Neural progenitor cell (in vitro differentiated cells): ENCODE measurements at regions not wholly inside any gene's neighbourhood (a gene's known extent, or its start where the extent isn't known, plus 50 kb on each side); places are given as distances from the start of the nearest gene placed in this dataset.

Source experiments
- DNase-seq: peaks from one replicate; pipeline ENCODE4 v3.0.0-alpha.2; 2016; ENCODE audit warnings: low spot score
- H2AFZ ChIP-seq: fragments of 200-600 bp; sonication (generic); replicated peaks from 2 replicates; pipeline ENCODE4 v1.6.1; 2016; ENCODE audit warnings: antibody characterized with exemption
- H3F3A ChIP-seq: fragments of 200-600 bp; sonication (generic); 2 replicates; pipeline ENCODE4 v1.6.1; 2016; ENCODE audit warnings: antibody characterized with exemption, low read depth
- H3K27ac ChIP-seq: fragments of 200-600 bp; sonication (generic); 2 replicates; pipeline ENCODE4 v1.5.1; 2016; ENCODE audit warnings: mild to moderate bottlenecking
- H3K27me3 ChIP-seq: fragments of 200-600 bp; sonication (generic); 2 replicates; pipeline ENCODE4 v1.6.1; 2016; ENCODE audit warnings: mild to moderate bottlenecking, moderate library complexity
- H3K36me3 ChIP-seq: fragments of 200-600 bp; sonication (generic); 2 replicates; pipeline ENCODE4 v1.5.1; 2016
- H3K4me1 ChIP-seq: fragments of 200-600 bp; sonication (generic); 2 replicates; pipeline ENCODE4 v1.6.1; 2016; ENCODE audit warnings: mixed run types
- H3K4me2 ChIP-seq: fragments of 200-600 bp; sonication (generic); 2 replicates; pipeline ENCODE4 v1.6.1; 2016
- H3K4me3 ChIP-seq: fragments of 200-600 bp; sonication (generic); 2 replicates; pipeline ENCODE4 v1.5.1; 2016
- H3K79me2 ChIP-seq: fragments of 200-600 bp; sonication (generic); 2 replicates; pipeline ENCODE4 v1.6.1; 2016; ENCODE audit warnings: low read depth
- H3K9ac ChIP-seq: fragments of 200-600 bp; sonication (generic); 2 replicates; pipeline ENCODE4 v1.6.1; 2016
- H3K9me3 ChIP-seq: fragments of 200-600 bp; sonication (generic); 2 replicates; pipeline ENCODE4 v1.5.1; 2016; ENCODE audit warnings: low read depth
- H4K20me1 ChIP-seq: fragments of 200-600 bp; sonication (generic); 2 replicates; pipeline ENCODE4 v1.6.1; 2016; ENCODE audit warnings: low read depth
- H3K27ac Mint-ChIP-seq: 3 replicates; pipeline ENCODE4 v1.8.0; 2021; ENCODE audit warnings: mixed read lengths
- H3K27me3 Mint-ChIP-seq: 2 replicates; pipeline ENCODE4 v1.8.0; 2022; ENCODE audit warnings: low read depth, mild to moderate bottlenecking, inconsistent platforms, moderate library complexity, mixed read lengths; ENCODE audit not compliant: insufficient read depth
- H3K36me3 Mint-ChIP-seq: 3 replicates; pipeline ENCODE4 v1.8.0; 2021; ENCODE audit warnings: mixed read lengths
- H3K4me1 Mint-ChIP-seq: 3 replicates; pipeline ENCODE4 v1.8.0; 2021; ENCODE audit warnings: mixed read lengths
- H3K4me3 Mint-ChIP-seq: 3 replicates; pipeline ENCODE4 v1.8.0; 2021; ENCODE audit warnings: mild to moderate bottlenecking, moderate library complexity, mixed read lengths
- H3K9me3 Mint-ChIP-seq: 3 replicates; pipeline ENCODE4 v1.8.0; 2020; ENCODE audit warnings: mixed read lengths
- EZH2 ChIP-seq: fragments of 200-600 bp; sonication (generic); IDR thresholded peaks from 2 replicates; pipeline ENCODE4 v1.6.1; 2017; ENCODE audit warnings: antibody characterized with exemption, mild to moderate bottlenecking, moderate library complexity
- EZH2phosphoT487 ChIP-seq: fragments of 200-600 bp; sonication (generic); IDR thresholded peaks from 2 replicates; pipeline ENCODE4 v1.6.1; 2017; ENCODE audit warnings: antibody characterized with exemption
- TF ChIP-seq, protein P1 (sequence below): fragments of 200-600 bp; sonication (generic); IDR thresholded peaks from 2 replicates; pipeline ENCODE4 v1.5.1; 2017; ENCODE audit warnings: antibody characterized with exemption, mild to moderate bottlenecking

GRCh38 chr9:4397917-4398316 lies 92.4 kb upstream of the SLC1A1 start:
- no peak for DNase-seq
- TF ChIP-seq EZH2phosphoT487 = no peak
- TF ChIP-seq EZH2 = no peak
- TF ChIP-seq, protein P1, sequence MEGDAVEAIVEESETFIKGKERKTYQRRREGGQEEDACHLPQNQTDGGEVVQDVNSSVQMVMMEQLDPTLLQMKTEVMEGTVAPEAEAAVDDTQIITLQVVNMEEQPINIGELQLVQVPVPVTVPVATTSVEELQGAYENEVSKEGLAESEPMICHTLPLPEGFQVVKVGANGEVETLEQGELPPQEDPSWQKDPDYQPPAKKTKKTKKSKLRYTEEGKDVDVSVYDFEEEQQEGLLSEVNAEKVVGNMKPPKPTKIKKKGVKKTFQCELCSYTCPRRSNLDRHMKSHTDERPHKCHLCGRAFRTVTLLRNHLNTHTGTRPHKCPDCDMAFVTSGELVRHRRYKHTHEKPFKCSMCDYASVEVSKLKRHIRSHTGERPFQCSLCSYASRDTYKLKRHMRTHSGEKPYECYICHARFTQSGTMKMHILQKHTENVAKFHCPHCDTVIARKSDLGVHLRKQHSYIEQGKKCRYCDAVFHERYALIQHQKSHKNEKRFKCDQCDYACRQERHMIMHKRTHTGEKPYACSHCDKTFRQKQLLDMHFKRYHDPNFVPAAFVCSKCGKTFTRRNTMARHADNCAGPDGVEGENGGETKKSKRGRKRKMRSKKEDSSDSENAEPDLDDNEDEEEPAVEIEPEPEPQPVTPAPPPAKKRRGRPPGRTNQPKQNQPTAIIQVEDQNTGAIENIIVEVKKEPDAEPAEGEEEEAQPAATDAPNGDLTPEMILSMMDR = no peak
- H3F3A ChIP-seq = no peaks in the 10 kb centered on the region
- H3K27ac Mint-ChIP-seq = no peak overlapping the region
- H3K4me1 Mint-ChIP-seq = peaks cover 3% of the 10 kb centered on the region
- no peaks in the 10 kb centered on the region for H4K20me1 ChIP-seq
- H3K9me3 Mint-ChIP-seq = peaks cover 12% of the 10 kb centered on the region
- no peak overlapping the region for H3K4me3 ChIP-seq
- no peak overlapping the region for H3K9ac ChIP-seq
- no peak overlapping the region for H3K4me2 ChIP-seq
- no peaks in the 10 kb centered on the region for H3K9me3 ChIP-seq
- H3K27me3 Mint-ChIP-seq = no peaks in the 10 kb centered on the region
- H3K79me2 ChIP-seq = no peaks in the 10 kb centered on the region
- no peaks in the 10 kb centered on the region for H3K27me3 ChIP-seq
- no peaks in the 10 kb centered on the region for H3K36me3 ChIP-seq
- H2AFZ ChIP-seq = no peak overlapping the region
- no peak overlapping the region for H3K4me3 Mint-ChIP-seq
- no peaks in the 10 kb centered on the region for H3K36me3 Mint-ChIP-seq
- H3K27ac ChIP-seq = no peak overlapping the region
- no peaks in the 10 kb centered on the region for H3K4me1 ChIP-seq

- H3K36me3 ChIP-seq = no peaks in the 10 kb centered on the region
- H3K36me3 Mint-ChIP-seq = no peaks in the 10 kb centered on the region
Measured at GRCh38 chr9:4393806-4394523, 94.1 kb upstream of the GLIS3 start.

GRCh38 chr9:4389755-4390154 lies 89.9 kb upstream of the GLIS3 start:
- no peaks in the 10 kb centered on the region for H3K4me1 Mint-ChIP-seq
- no peaks in the 10 kb centered on the region for H4K20me1 ChIP-seq
- H3K27me3 ChIP-seq = no peaks in the 10 kb centered on the region
- no peak overlapping the region for H2AFZ ChIP-seq
- no peak overlapping the region for H3K4me3 ChIP-seq
- H3K27me3 Mint-ChIP-seq = no peaks in the 10 kb centered on the region
- H3K4me3 Mint-ChIP-seq = no peak overlapping the region
- no peaks in the 10 kb centered on the region for H3K36me3 Mint-ChIP-seq
- H3F3A ChIP-seq = no peaks in the 10 kb centered on the region
- no peaks in the 10 kb centered on the region for H3K9me3 ChIP-seq
- H3K9ac ChIP-seq = no peak overlapping the region
- H3K36me3 ChIP-seq = no peaks in the 10 kb centered on the region
- no peak overlapping the region for H3K4me2 ChIP-seq
- H3K79me2 ChIP-seq = no peaks in the 10 kb centered on the region
- no peak overlapping the region for H3K27ac ChIP-seq
- TF ChIP-seq EZH2 = no peak
- TF ChIP-seq, protein P1 = no peak
- no peaks in the 10 kb centered on the region for H3K4me1 ChIP-seq
- no peak overlapping the region for H3K27ac Mint-ChIP-seq
- DNase-seq = no peak
- no peaks in the 10 kb centered on the region for H3K9me3 Mint-ChIP-seq

More at GRCh38 chr9:4393806-4394523, 94.1 kb upstream of the GLIS3 start:
- Histone ChIP-seq H3K27me3 (no peaks in the 10 kb centered on the region), H3K79me2 (no peaks in the 10 kb centered on the region), H3K9me3 (no peaks in the 10 kb centered on the region), H3K4me3 (no peak overlapping the region), H3K27ac (no peak overlapping the region), H3K4me1 (no peaks in the 10 kb centered on the region), H3K4me2 (no peak overlapping the region), H3K9ac (no peak overlapping the region), H3F3A (no peaks in the 10 kb centered on the region), H2AFZ (no peak overlapping the region), H4K20me1 (no peaks in the 10 kb centered on the region)
- peaks cover 3% of the 10 kb centered on the region for H3K4me1 Mint-ChIP-seq
- no peak overlapping the region for H3K4me3 Mint-ChIP-seq
- H3K9me3 Mint-ChIP-seq = no peaks in the 10 kb centered on the region
- TF ChIP-seq EZH2 (no peak), EZH2phosphoT487 (no peak)
- TF ChIP-seq, protein P1 = no peak
- no peak for DNase-seq
- no peak overlapping the region for H3K27ac Mint-ChIP-seq
- H3K27me3 Mint-ChIP-seq = no peaks in the 10 kb centered on the region
